BLaER1 (cell line): ENCODE measurements at regions not wholly inside any gene's neighbourhood (a gene's known extent, or its start where the extent isn't known, plus 50 kb on each side); places are given as distances from the start of the nearest gene placed in this dataset.

Source experiments
- H3K27ac ChIP-seq: shearing (Covaris generic); formaldehyde crosslinking; 2 replicates; pipeline ENCODE4 v1.8.1; 2022
- H3K27me3 ChIP-seq: shearing (Covaris generic); formaldehyde crosslinking; 2 replicates; pipeline ENCODE4 v1.8.1; 2022
- H3K36me3 ChIP-seq: shearing (Covaris generic); formaldehyde crosslinking; 2 replicates; pipeline ENCODE4 v1.8.1; 2022
- H3K4me1 ChIP-seq: shearing (Covaris generic); formaldehyde crosslinking; 2 replicates; pipeline ENCODE4 v1.8.1; 2022
- H3K4me2 ChIP-seq: shearing (Covaris generic); formaldehyde crosslinking; 2 replicates; pipeline ENCODE4 v1.8.1; 2022
- H3K4me3 ChIP-seq: shearing (Covaris generic); formaldehyde crosslinking; 2 replicates; pipeline ENCODE4 v1.8.1; 2022
- H3K9ac ChIP-seq: shearing (Covaris generic); formaldehyde crosslinking; 2 replicates; pipeline ENCODE4 v1.8.1; 2022
- H3K9me3 ChIP-seq: shearing (Covaris generic); formaldehyde crosslinking; 2 replicates; pipeline ENCODE4 v1.8.1; 2022
- H4K20me1 ChIP-seq: shearing (Covaris generic); formaldehyde crosslinking; 2 replicates; pipeline ENCODE4 v1.8.1; 2022
- Cebpa-rat ChIP-seq: shearing (Covaris generic); IDR thresholded peaks from 2 replicates; pipeline ENCODE4 v1.8.1; 2022

DNA sequence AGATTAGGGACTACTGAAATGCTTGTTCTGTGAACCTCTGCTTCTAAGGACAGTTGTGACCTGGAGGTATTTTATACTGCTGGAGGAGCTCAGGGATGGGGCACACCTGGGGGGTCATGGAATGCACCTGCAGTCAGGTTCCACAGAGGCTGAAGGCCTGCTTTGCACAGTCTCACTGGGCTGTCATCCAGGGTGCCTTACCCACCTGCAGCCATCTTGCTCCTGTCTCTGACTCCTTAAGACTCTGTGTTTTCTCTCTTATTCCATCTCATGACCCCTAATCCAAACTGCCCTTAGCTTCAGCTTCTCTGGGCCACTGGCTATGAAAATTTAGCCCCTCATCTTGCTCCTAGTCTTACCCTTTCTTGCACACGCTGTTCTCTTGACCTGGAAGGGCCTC lies 127.0 kb upstream of the SNX19 start:
- Histone ChIP-seq H3K4me3 (no peak overlapping the region), H3K9ac (no peak overlapping the region), H3K27me3 (no peaks in the 10 kb centered on the region), H3K9me3 (no peaks in the 10 kb centered on the region), H3K27ac (no peak overlapping the region), H3K36me3 (no peaks in the 10 kb centered on the region), H3K4me1 (no peaks in the 10 kb centered on the region), H3K4me2 (no peak overlapping the region), H4K20me1 (no peaks in the 10 kb centered on the region)
- no peak for TF ChIP-seq Cebpa-rat

- Histone ChIP-seq H3K27ac (no peak overlapping the region), H3K36me3 (no peaks in the 10 kb centered on the region), H3K27me3 (no peaks in the 10 kb centered on the region), H3K9ac (no peak overlapping the region), H4K20me1 (no peaks in the 10 kb centered on the region), H3K4me1 (no peaks in the 10 kb centered on the region), H3K4me3 (no peak overlapping the region), H3K9me3 (no peaks in the 10 kb centered on the region), H3K4me2 (no peak overlapping the region)
- no peak for TF ChIP-seq Cebpa-rat
These were observed 128.6 kb upstream of the SNX19 start for GRCh38 chr11:131044851-131045250.

GRCh38 chr11:131052367-131052766 lies 136.1 kb upstream of the SNX19 start:
- Histone ChIP-seq H3K9ac (no peak overlapping the region), H3K9me3 (no peaks in the 10 kb centered on the region), H3K36me3 (no peaks in the 10 kb centered on the region), H3K4me2 (no peak overlapping the region), H3K4me3 (no peak overlapping the region), H3K27ac (no peak overlapping the region), H3K27me3 (no peaks in the 10 kb centered on the region; the same call in 1 of the 2 replicates), H4K20me1 (no peaks in the 10 kb centered on the region), H3K4me1 (no peaks in the 10 kb centered on the region)
- TF ChIP-seq Cebpa-rat: no peak

DNA sequence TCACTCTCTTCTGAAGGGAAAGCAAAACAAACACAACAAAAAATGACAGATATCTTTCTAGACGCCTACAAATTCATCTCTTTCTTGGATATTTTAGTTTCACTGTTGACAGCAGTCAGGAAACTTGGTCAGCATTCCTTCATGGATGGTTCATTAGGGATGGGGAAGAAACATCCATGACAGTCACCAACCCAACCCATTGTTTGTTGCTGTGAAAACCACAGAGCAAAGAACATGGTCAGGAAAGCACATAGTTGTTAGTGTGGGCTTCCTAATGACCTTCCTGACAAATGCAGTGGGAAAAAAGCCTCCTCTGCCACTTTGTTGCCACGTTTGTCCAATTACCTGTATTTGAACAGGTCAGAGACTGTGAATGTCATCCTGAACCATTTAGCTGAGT lies 139.8 kb upstream of the SNX19 start:
- H3K36me3 ChIP-seq: no peaks in the 10 kb centered on the region
- H3K9ac ChIP-seq: no peak overlapping the region
- TF ChIP-seq Cebpa-rat: no peak
- H3K4me3 ChIP-seq: no peak overlapping the region
- H3K27ac ChIP-seq: no peak overlapping the region
- H4K20me1 ChIP-seq: no peaks in the 10 kb centered on the region
- H3K27me3 ChIP-seq: no peaks in the 10 kb centered on the region
- H3K4me2 ChIP-seq: no peak overlapping the region
- no peaks in the 10 kb centered on the region for H3K4me1 ChIP-seq
- no peaks in the 10 kb centered on the region for H3K9me3 ChIP-seq

DNA sequence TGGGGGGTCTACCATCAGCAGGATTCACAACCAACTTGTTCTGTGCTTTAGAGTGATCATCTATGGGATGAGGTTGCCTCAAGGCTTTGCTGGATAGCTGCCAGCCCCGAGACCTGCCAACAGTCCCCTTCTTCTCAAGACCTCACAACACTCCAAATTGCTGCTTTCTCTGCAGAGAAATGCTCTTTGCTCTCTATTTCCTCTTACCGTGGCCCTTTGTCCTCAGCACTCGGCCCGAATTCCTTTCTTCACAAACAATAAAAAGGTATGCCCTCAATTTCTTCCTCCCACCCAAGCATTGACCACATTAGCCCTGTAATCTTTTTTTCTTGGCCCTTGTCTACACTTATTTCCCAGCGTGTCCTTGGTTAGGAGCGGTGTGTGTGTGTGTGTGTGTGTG lies 147.4 kb upstream of the SNX19 start:
- H4K20me1 ChIP-seq: no peaks in the 10 kb centered on the region
- no peaks in the 10 kb centered on the region for H3K9me3 ChIP-seq
- no peaks in the 10 kb centered on the region for H3K36me3 ChIP-seq
- H3K4me3 ChIP-seq: no peak overlapping the region
- H3K4me1 ChIP-seq: no peaks in the 10 kb centered on the region
- H3K27me3 ChIP-seq: no peaks in the 10 kb centered on the region
- TF ChIP-seq Cebpa-rat: no peak
- H3K9ac ChIP-seq: no peak overlapping the region
- H3K27ac ChIP-seq: no peak overlapping the region
- no peak overlapping the region for H3K4me2 ChIP-seq

GRCh38 chr11:131064373-131064991 lies 148.2 kb upstream of the SNX19 start:
- Histone ChIP-seq H3K4me2 (no peak overlapping the region), H3K9ac (no peak overlapping the region), H3K4me3 (no peak overlapping the region), H4K20me1 (no peaks in the 10 kb centered on the region), H3K9me3 (no peaks in the 10 kb centered on the region), H3K4me1 (no peaks in the 10 kb centered on the region), H3K27me3 (no peaks in the 10 kb centered on the region), H3K36me3 (no peaks in the 10 kb centered on the region), H3K27ac (no peak overlapping the region)
- TF ChIP-seq Cebpa-rat: no peak

- H3K36me3 ChIP-seq: no peaks in the 10 kb centered on the region
- no peak overlapping the region for H3K4me2 ChIP-seq
- H3K27me3 ChIP-seq: no peaks in the 10 kb centered on the region
- no peaks in the 10 kb centered on the region for H3K4me1 ChIP-seq
- no peak overlapping the region for H3K4me3 ChIP-seq
- H4K20me1 ChIP-seq: no peaks in the 10 kb centered on the region
- H3K9me3 ChIP-seq: no peaks in the 10 kb centered on the region
- H3K9ac ChIP-seq: no peak overlapping the region
- TF ChIP-seq Cebpa-rat: no peak
- no peak overlapping the region for H3K27ac ChIP-seq
These were observed 149.4 kb upstream of the SNX19 start for GRCh38 chr11:131065435-131066413.

- no peaks in the 10 kb centered on the region for H3K27me3 ChIP-seq
- H3K4me3 ChIP-seq: no peak overlapping the region
- no peaks in the 10 kb centered on the region for H3K4me1 ChIP-seq
- no peak overlapping the region for H3K4me2 ChIP-seq
- no peaks in the 10 kb centered on the region for H4K20me1 ChIP-seq
- no peaks in the 10 kb centered on the region for H3K36me3 ChIP-seq
- no peak overlapping the region for H3K27ac ChIP-seq
- H3K9me3 ChIP-seq: no peaks in the 10 kb centered on the region
- H3K9ac ChIP-seq: no peak overlapping the region
- no peak for TF ChIP-seq Cebpa-rat
These were observed 150.3 kb upstream of the SNX19 start for GRCh38 chr11:131066551-131066950.

GRCh38 chr11:131070365-131070764 lies 154.1 kb upstream of the SNX19 start:
- no peaks in the 10 kb centered on the region for H3K9me3 ChIP-seq
- H3K27me3 ChIP-seq: no peaks in the 10 kb centered on the region
- H3K4me2 ChIP-seq: no peak overlapping the region
- no peak overlapping the region for H3K27ac ChIP-seq
- no peaks in the 10 kb centered on the region for H4K20me1 ChIP-seq
- H3K4me3 ChIP-seq: no peak overlapping the region
- H3K4me1 ChIP-seq: no peaks in the 10 kb centered on the region
- no peak for TF ChIP-seq Cebpa-rat
- no peak overlapping the region for H3K9ac ChIP-seq
- H3K36me3 ChIP-seq: no peaks in the 10 kb centered on the region

DNA sequence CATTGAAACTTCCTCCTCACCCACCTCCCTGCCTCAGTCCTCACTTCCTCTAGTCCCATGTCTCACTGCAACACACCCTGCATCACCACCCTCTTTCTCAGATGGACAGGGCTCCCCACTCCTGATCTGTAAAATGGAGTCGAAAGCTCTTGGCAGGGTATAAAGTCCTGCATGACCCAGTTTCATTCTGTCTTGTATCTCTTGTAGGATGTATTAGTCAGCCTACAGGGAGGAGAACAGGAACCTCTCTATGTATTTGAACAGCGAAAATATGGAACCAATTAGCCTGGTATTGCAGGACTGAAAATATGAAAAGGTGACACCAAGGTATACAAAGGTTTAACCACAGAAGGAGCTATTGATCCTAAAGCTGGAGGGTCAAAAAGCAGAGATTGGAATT lies 156.9 kb upstream of the SNX19 start:
- H4K20me1 ChIP-seq: no peaks in the 10 kb centered on the region
- no peak overlapping the region for H3K9ac ChIP-seq
- H3K4me2 ChIP-seq: no peak overlapping the region
- no peak overlapping the region for H3K27ac ChIP-seq
- H3K9me3 ChIP-seq: no peaks in the 10 kb centered on the region
- H3K27me3 ChIP-seq: no peaks in the 10 kb centered on the region
- H3K4me1 ChIP-seq: no peaks in the 10 kb centered on the region
- no peak for TF ChIP-seq Cebpa-rat
- no peak overlapping the region for H3K4me3 ChIP-seq
- no peaks in the 10 kb centered on the region for H3K36me3 ChIP-seq
